NCI-H1092 treated with DMSO at 0.1 percent for 48 hours (cell line): ENCODE measurements at regions not wholly inside any gene's neighbourhood (a gene's known extent, or its start where the extent isn't known, plus 50 kb on each side); places are given as distances from the start of the nearest gene placed in this dataset.
"Not testable (repeated sequence)": the region's sequence is repeated elsewhere in the genome, so short reads cannot be mapped to it uniquely, and the experiment has no call there.

ENCODE experiments used
- DNase-seq: peaks from one replicate; lab custom pipeline; 2025; lab: John Stamatoyannopoulos, UW

- peak; percentile 1 for DNase-seq
Measured at GRCh38 chr3:17905996-17906395, 163.6 kb upstream of the TBC1D5 start.

GRCh38 chr3:17901893-17902292 lies 159.5 kb upstream of the TBC1D5 start:
- DNase-seq: no peak

- DNase-seq: peak; percentile 22
Measured at GRCh38 chr3:17894434-17895060, 152.1 kb upstream of the TBC1D5 start.

- no peak for DNase-seq
Measured at GRCh38 chr3:17891139-17891856, 148.9 kb upstream of the TBC1D5 start.

- DNase-seq: no peak
Measured at GRCh38 chr3:17885986-17886385, 143.6 kb upstream of the TBC1D5 start.

GRCh38 chr3:17882981-17883380 lies 140.6 kb upstream of the TBC1D5 start:
- no peak for DNase-seq

- no peak for DNase-seq
Measured at GRCh38 chr3:17877299-17877698, 134.9 kb upstream of the TBC1D5 start.

- DNase-seq: no peak
Measured at GRCh38 chr3:17874636-17875035, 132.2 kb upstream of the TBC1D5 start.

- no peak for DNase-seq
Measured at GRCh38 chr3:17872457-17872856, 130.0 kb upstream of the TBC1D5 start.

- no peak for DNase-seq
Measured at GRCh38 chr3:17865631-17866030, 123.2 kb upstream of the TBC1D5 start.

- no peak for DNase-seq
Measured at GRCh38 chr3:17861476-17861875, 119.0 kb upstream of the TBC1D5 start.

- not testable (repeated sequence) for DNase-seq
Measured at GRCh38 chr3:17860840-17861471, 118.5 kb upstream of the TBC1D5 start.

GRCh38 chr3:17852217-17852616 lies 109.8 kb upstream of the TBC1D5 start:
- no peak for DNase-seq

- no peak for DNase-seq
Measured at GRCh38 chr3:17850448-17850847, 108.0 kb upstream of the TBC1D5 start.

- DNase-seq: no peak
Measured at GRCh38 chr3:17848102-17848501, 105.7 kb upstream of the TBC1D5 start.

- DNase-seq: no peak
Measured at GRCh38 chr3:17847156-17847555, 104.7 kb upstream of the TBC1D5 start.

GRCh38 chr3:17846466-17846865 lies 104.0 kb upstream of the TBC1D5 start:
- no peak for DNase-seq

- DNase-seq: no peak
Measured at GRCh38 chr3:17845026-17845812, 102.8 kb upstream of the TBC1D5 start.

GRCh38 chr3:17844236-17844635 lies 101.8 kb upstream of the TBC1D5 start:
- no peak for DNase-seq

- peak; percentile 31 for DNase-seq
Measured at GRCh38 chr3:17841190-17841828, 98.9 kb upstream of the TBC1D5 start.

- DNase-seq: no peak
Measured at GRCh38 chr3:17840651-17841050, 98.2 kb upstream of the TBC1D5 start.

- no peak for DNase-seq
Measured at GRCh38 chr3:17840126-17840525, 97.7 kb upstream of the TBC1D5 start.
